BLaER1 (cell line): ENCODE measurements at regions not wholly inside any gene's neighbourhood (a gene's known extent, or its start where the extent isn't known, plus 50 kb on each side); places are given as distances from the start of the nearest gene placed in this dataset.

ENCODE experiments used
- H3K27ac ChIP-seq: shearing (Covaris generic); formaldehyde crosslinking; 2 replicates; pipeline ENCODE4 v1.8.1; 2022
- H3K27me3 ChIP-seq: shearing (Covaris generic); formaldehyde crosslinking; 2 replicates; pipeline ENCODE4 v1.8.1; 2022
- H3K36me3 ChIP-seq: shearing (Covaris generic); formaldehyde crosslinking; 2 replicates; pipeline ENCODE4 v1.8.1; 2022
- H3K4me1 ChIP-seq: shearing (Covaris generic); formaldehyde crosslinking; 2 replicates; pipeline ENCODE4 v1.8.1; 2022
- H3K4me2 ChIP-seq: shearing (Covaris generic); formaldehyde crosslinking; 2 replicates; pipeline ENCODE4 v1.8.1; 2022
- H3K4me3 ChIP-seq: shearing (Covaris generic); formaldehyde crosslinking; 2 replicates; pipeline ENCODE4 v1.8.1; 2022
- H3K9ac ChIP-seq: shearing (Covaris generic); formaldehyde crosslinking; 2 replicates; pipeline ENCODE4 v1.8.1; 2022
- H3K9me3 ChIP-seq: shearing (Covaris generic); formaldehyde crosslinking; 2 replicates; pipeline ENCODE4 v1.8.1; 2022
- H4K20me1 ChIP-seq: shearing (Covaris generic); formaldehyde crosslinking; 2 replicates; pipeline ENCODE4 v1.8.1; 2022
- Cebpa-rat ChIP-seq: shearing (Covaris generic); IDR thresholded peaks from 2 replicates; pipeline ENCODE4 v1.8.1; 2022

- no peak overlapping the region for H3K27ac ChIP-seq
- no peak overlapping the region for H3K4me3 ChIP-seq
These were observed 228.7 kb upstream of the LRFN5 start for GRCh38 chr14:41377932-41378331.

GRCh38 chr14:41374092-41374491 lies 232.6 kb upstream of the LRFN5 start:
- Histone ChIP-seq H3K27me3 (no peaks in the 10 kb centered on the region), H3K9ac (no peak overlapping the region), H3K36me3 (no peaks in the 10 kb centered on the region), H3K9me3 (no peaks in the 10 kb centered on the region), H3K4me1 (no peaks in the 10 kb centered on the region), H4K20me1 (no peaks in the 10 kb centered on the region), H3K27ac (no peak overlapping the region), H3K4me3 (no peak overlapping the region), H3K4me2 (no peak overlapping the region)
- TF ChIP-seq Cebpa-rat, result no peak

More at GRCh38 chr14:41377932-41378331, 228.7 kb upstream of the LRFN5 start:
- no peaks in the 10 kb centered on the region for H3K27me3 ChIP-seq
- H3K4me2 ChIP-seq, result no peak overlapping the region
- H3K36me3 ChIP-seq, result no peaks in the 10 kb centered on the region
- no peak overlapping the region for H3K9ac ChIP-seq
- no peaks in the 10 kb centered on the region for H3K4me1 ChIP-seq
- no peaks in the 10 kb centered on the region for H3K9me3 ChIP-seq
- no peaks in the 10 kb centered on the region for H4K20me1 ChIP-seq
- TF ChIP-seq Cebpa-rat, result no peak

- Histone ChIP-seq H3K9me3 (no peaks in the 10 kb centered on the region), H4K20me1 (no peaks in the 10 kb centered on the region), H3K9ac (no peak overlapping the region), H3K4me2 (no peak overlapping the region), H3K27me3 (no peaks in the 10 kb centered on the region), H3K4me3 (no peak overlapping the region), H3K4me1 (no peaks in the 10 kb centered on the region), H3K36me3 (no peaks in the 10 kb centered on the region), H3K27ac (no peak overlapping the region)
- TF ChIP-seq Cebpa-rat, result no peak
These were observed 244.5 kb upstream of the LRFN5 start for GRCh38 chr14:41362139-41362538.

- Histone ChIP-seq H3K9me3 (no peaks in the 10 kb centered on the region), H3K27ac (no peak overlapping the region), H3K4me2 (no peak overlapping the region), H3K27me3 (no peaks in the 10 kb centered on the region), H3K36me3 (no peaks in the 10 kb centered on the region), H3K4me3 (no peak overlapping the region), H4K20me1 (no peaks in the 10 kb centered on the region), H3K4me1 (no peaks in the 10 kb centered on the region), H3K9ac (no peak overlapping the region)
- no peak for TF ChIP-seq Cebpa-rat
These were observed 246.6 kb upstream of the LRFN5 start for GRCh38 chr14:41360126-41360525.

- no peaks in the 10 kb centered on the region for H3K9me3 ChIP-seq
- H3K27me3 ChIP-seq, result no peaks in the 10 kb centered on the region
- H3K9ac ChIP-seq, result no peak overlapping the region
- no peak overlapping the region for H3K4me3 ChIP-seq
- H4K20me1 ChIP-seq, result no peaks in the 10 kb centered on the region
- TF ChIP-seq Cebpa-rat, result no peak
- no peak overlapping the region for H3K4me2 ChIP-seq
- no peaks in the 10 kb centered on the region for H3K4me1 ChIP-seq
- H3K36me3 ChIP-seq, result no peaks in the 10 kb centered on the region
- no peak overlapping the region for H3K27ac ChIP-seq
These were observed 250.8 kb upstream of the LRFN5 start for GRCh38 chr14:41355866-41356265.

- Histone ChIP-seq H3K27ac (no peak overlapping the region), H3K4me1 (no peaks in the 10 kb centered on the region), H3K9ac (no peak overlapping the region), H3K36me3 (no peaks in the 10 kb centered on the region), H3K4me2 (no peak overlapping the region), H4K20me1 (no peaks in the 10 kb centered on the region), H3K27me3 (no peaks in the 10 kb centered on the region), H3K4me3 (no peak overlapping the region), H3K9me3 (no peaks in the 10 kb centered on the region)
- TF ChIP-seq Cebpa-rat, result no peak
These were observed 256.2 kb upstream of the LRFN5 start for GRCh38 chr14:41350476-41350875.

GRCh38 chr14:41349289-41349910 lies 257.3 kb upstream of the LRFN5 start:
- Histone ChIP-seq H4K20me1 (no peaks in the 10 kb centered on the region), H3K4me2 (no peak overlapping the region), H3K36me3 (no peaks in the 10 kb centered on the region), H3K4me1 (no peaks in the 10 kb centered on the region), H3K9me3 (no peaks in the 10 kb centered on the region), H3K4me3 (no peak overlapping the region), H3K27ac (no peak overlapping the region), H3K27me3 (no peaks in the 10 kb centered on the region), H3K9ac (no peak overlapping the region)
- no peak for TF ChIP-seq Cebpa-rat

GRCh38 chr14:41343857-41344256 lies 262.8 kb upstream of the LRFN5 start:
- H3K4me1 ChIP-seq, result no peaks in the 10 kb centered on the region
- no peaks in the 10 kb centered on the region for H3K27me3 ChIP-seq
- no peaks in the 10 kb centered on the region for H3K36me3 ChIP-seq
- H3K27ac ChIP-seq, result no peak overlapping the region
- H3K9ac ChIP-seq, result no peak overlapping the region
- no peak overlapping the region for H3K4me2 ChIP-seq
- no peak for TF ChIP-seq Cebpa-rat
- no peak overlapping the region for H3K4me3 ChIP-seq
- no peaks in the 10 kb centered on the region for H3K9me3 ChIP-seq
- H4K20me1 ChIP-seq, result no peaks in the 10 kb centered on the region

- no peak overlapping the region for H3K27ac ChIP-seq
- H3K27me3 ChIP-seq, result no peaks in the 10 kb centered on the region
- no peaks in the 10 kb centered on the region for H3K36me3 ChIP-seq
- no peaks in the 10 kb centered on the region for H3K9me3 ChIP-seq
- no peak overlapping the region for H3K4me2 ChIP-seq
- no peak overlapping the region for H3K4me3 ChIP-seq
- TF ChIP-seq Cebpa-rat, result no peak
- no peaks in the 10 kb centered on the region for H4K20me1 ChIP-seq
- H3K4me1 ChIP-seq, result no peaks in the 10 kb centered on the region
- H3K9ac ChIP-seq, result no peak overlapping the region
These were observed 293.5 kb upstream of the LRFN5 start for GRCh38 chr14:41313196-41313595.

GRCh38 chr14:41303506-41303905 lies 303.2 kb upstream of the LRFN5 start:
- H3K4me2 ChIP-seq, result no peak overlapping the region
- no peaks in the 10 kb centered on the region for H3K36me3 ChIP-seq
- no peaks in the 10 kb centered on the region for H3K9me3 ChIP-seq
- no peak; the same call in 1 of the 2 replicates for TF ChIP-seq Cebpa-rat
- no peaks in the 10 kb centered on the region for H3K27me3 ChIP-seq
- no peak overlapping the region for H3K9ac ChIP-seq
- no peak overlapping the region for H3K4me3 ChIP-seq
- no peaks in the 10 kb centered on the region for H3K4me1 ChIP-seq
- no peaks in the 10 kb centered on the region for H4K20me1 ChIP-seq
- no peak overlapping the region for H3K27ac ChIP-seq

GRCh38 chr14:41302776-41303175 lies 303.9 kb upstream of the LRFN5 start:
- no peak for TF ChIP-seq Cebpa-rat
- H3K9me3 ChIP-seq, result no peaks in the 10 kb centered on the region
- H3K27ac ChIP-seq, result no peak overlapping the region
- no peaks in the 10 kb centered on the region for H3K4me1 ChIP-seq
- no peak overlapping the region for H3K4me3 ChIP-seq
- H3K27me3 ChIP-seq, result no peaks in the 10 kb centered on the region
- no peaks in the 10 kb centered on the region for H4K20me1 ChIP-seq
- H3K36me3 ChIP-seq, result no peaks in the 10 kb centered on the region
- no peak overlapping the region for H3K4me2 ChIP-seq
- H3K9ac ChIP-seq, result no peak overlapping the region
